HEK293 (cell line): ENCODE measurements at regions not wholly inside any gene's neighbourhood (a gene's known extent, or its start where the extent isn't known, plus 50 kb on each side); places are given as distances from the start of the nearest gene placed in this dataset.

Experiments
- SP2 ChIP-seq: fragments of 450-650 bp; formaldehyde crosslinking; IDR thresholded peaks from 2 replicates; pipeline ENCODE4 v1.5.1; 2016; ENCODE audit warnings: missing biosample characterization, missing genetic modification characterization
- TRIM28 ChIP-seq: IDR thresholded peaks from 2 replicates; pipeline ENCODE4 v1.6.1; 2011; ENCODE audit warnings: low read length, control low read depth, borderline replicate concordance
- ZNF37A ChIP-seq: fragments of 450-650 bp; IDR thresholded peaks from 2 replicates; pipeline ENCODE4 v1.5.1; 2018; ENCODE audit warnings: missing biosample characterization, missing genetic modification characterization
- ZNF561 ChIP-seq: fragments of 450-650 bp; IDR thresholded peaks from 2 replicates; pipeline ENCODE4 v1.5.1; 2018; ENCODE audit warnings: missing biosample characterization, missing genetic modification characterization, borderline replicate concordance
- ZSCAN30 ChIP-seq: fragments of 450-650 bp; IDR thresholded peaks from 2 replicates; pipeline ENCODE4 v1.5.1; 2018; ENCODE audit warnings: missing biosample characterization, mild to moderate bottlenecking, missing genetic modification characterization, moderate library complexity
- TF ChIP-seq, protein P1 (sequence below): fragments of 450-650 bp; formaldehyde crosslinking; IDR thresholded peaks from 2 replicates; pipeline ENCODE4 v1.5.1; 2016; ENCODE audit warnings: missing biosample characterization, missing genetic modification characterization
- TF ChIP-seq, protein P2 (sequence below): fragments of 450-650 bp; formaldehyde crosslinking; conservative IDR thresholded peaks from 2 replicates; pipeline ENCODE4 v1.5.1; 2016; ENCODE audit warnings: low read depth, missing biosample characterization, missing genetic modification characterization
- TF ChIP-seq, protein P3 (sequence below): fragments of 450-650 bp; IDR thresholded peaks from 2 replicates; pipeline ENCODE4 v1.5.1; 2018; ENCODE audit warnings: missing biosample characterization, mild to moderate bottlenecking, missing genetic modification characterization
- TF ChIP-seq, protein P4 (sequence below): fragments of 450-650 bp; formaldehyde crosslinking; IDR thresholded peaks from 2 replicates; pipeline ENCODE4 v1.5.1; 2016; ENCODE audit warnings: missing biosample characterization, missing genetic modification characterization
- TF ChIP-seq, protein P5 (sequence below): fragments of 450-650 bp; formaldehyde crosslinking; IDR thresholded peaks from 2 replicates; pipeline ENCODE4 v1.5.1; 2016; ENCODE audit warnings: missing biosample characterization, missing genetic modification characterization
- TF ChIP-seq, protein P6 (sequence below): fragments of 450-650 bp; formaldehyde crosslinking; conservative IDR thresholded peaks from 2 replicates; pipeline ENCODE4 v1.5.1; 2016; ENCODE audit warnings: low read depth, missing biosample characterization, missing genetic modification characterization
- TF ChIP-seq, protein P7 (sequence below): sonication (generic); formaldehyde crosslinking; IDR thresholded peaks from 2 replicates; pipeline ENCODE4 v1.8.1; 2022; ENCODE audit warnings: mild to moderate bottlenecking, moderate library complexity, missing genetic modification reagents

DNA sequence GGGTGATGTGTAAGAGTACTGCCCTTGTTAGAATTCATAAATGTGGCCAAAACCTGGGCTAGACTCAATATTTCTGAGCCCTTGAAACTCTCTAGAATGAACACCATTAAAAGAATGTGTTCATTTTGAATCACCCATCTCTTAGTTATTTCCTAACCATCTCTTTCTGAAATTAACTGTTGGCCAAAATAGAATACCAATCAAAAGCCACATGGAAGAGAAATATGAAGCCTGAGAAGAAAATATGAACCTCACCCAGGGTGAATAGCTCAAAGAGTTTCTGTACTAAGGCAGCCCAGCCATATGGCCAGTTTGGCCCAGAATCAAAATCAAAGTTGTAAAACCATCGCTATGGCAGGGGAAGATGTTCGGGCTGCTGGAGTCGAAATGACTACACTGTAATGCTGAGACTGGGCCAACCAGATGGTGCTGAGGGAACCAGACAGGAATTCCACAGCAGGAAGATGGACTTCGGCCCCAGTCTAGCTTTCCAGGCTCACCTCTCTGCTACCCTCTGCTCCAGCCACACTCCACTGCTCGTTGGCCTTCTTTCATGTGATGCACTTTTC is 154.3 kb upstream of the ZFHX3 start:
- TF ChIP-seq ZSCAN30 (tag by site-specific recombination) (no peak), TRIM28 (no peak), ZNF37A (tag by site-specific recombination) (no peak), SP2 (tag by site-specific recombination) (no peak), ZNF561 (tag by site-specific recombination) (no peak)
- TF ChIP-seq, protein P1, sequence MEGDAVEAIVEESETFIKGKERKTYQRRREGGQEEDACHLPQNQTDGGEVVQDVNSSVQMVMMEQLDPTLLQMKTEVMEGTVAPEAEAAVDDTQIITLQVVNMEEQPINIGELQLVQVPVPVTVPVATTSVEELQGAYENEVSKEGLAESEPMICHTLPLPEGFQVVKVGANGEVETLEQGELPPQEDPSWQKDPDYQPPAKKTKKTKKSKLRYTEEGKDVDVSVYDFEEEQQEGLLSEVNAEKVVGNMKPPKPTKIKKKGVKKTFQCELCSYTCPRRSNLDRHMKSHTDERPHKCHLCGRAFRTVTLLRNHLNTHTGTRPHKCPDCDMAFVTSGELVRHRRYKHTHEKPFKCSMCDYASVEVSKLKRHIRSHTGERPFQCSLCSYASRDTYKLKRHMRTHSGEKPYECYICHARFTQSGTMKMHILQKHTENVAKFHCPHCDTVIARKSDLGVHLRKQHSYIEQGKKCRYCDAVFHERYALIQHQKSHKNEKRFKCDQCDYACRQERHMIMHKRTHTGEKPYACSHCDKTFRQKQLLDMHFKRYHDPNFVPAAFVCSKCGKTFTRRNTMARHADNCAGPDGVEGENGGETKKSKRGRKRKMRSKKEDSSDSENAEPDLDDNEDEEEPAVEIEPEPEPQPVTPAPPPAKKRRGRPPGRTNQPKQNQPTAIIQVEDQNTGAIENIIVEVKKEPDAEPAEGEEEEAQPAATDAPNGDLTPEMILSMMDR, result no peak
- TF ChIP-seq, protein P2, sequence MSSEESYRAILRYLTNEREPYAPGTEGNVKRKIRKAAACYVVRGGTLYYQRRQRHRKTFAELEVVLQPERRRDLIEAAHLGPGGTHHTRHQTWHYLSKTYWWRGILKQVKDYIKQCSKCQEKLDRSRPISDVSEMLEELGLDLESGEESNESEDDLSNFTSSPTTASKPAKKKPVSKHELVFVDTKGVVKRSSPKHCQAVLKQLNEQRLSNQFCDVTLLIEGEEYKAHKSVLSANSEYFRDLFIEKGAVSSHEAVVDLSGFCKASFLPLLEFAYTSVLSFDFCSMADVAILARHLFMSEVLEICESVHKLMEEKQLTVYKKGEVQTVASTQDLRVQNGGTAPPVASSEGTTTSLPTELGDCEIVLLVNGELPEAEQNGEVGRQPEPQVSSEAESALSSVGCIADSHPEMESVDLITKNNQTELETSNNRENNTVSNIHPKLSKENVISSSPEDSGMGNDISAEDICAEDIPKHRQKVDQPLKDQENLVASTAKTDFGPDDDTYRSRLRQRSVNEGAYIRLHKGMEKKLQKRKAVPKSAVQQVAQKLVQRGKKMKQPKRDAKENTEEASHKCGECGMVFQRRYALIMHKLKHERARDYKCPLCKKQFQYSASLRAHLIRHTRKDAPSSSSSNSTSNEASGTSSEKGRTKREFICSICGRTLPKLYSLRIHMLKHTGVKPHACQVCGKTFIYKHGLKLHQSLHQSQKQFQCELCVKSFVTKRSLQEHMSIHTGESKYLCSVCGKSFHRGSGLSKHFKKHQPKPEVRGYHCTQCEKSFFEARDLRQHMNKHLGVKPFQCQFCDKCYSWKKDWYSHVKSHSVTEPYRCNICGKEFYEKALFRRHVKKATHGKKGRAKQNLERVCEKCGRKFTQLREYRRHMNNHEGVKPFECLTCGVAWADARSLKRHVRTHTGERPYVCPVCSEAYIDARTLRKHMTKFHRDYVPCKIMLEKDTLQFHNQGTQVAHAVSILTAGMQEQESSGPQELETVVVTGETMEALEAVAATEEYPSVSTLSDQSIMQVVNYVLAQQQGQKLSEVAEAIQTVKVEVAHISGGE (tag by site-specific recombination), result no peak
- TF ChIP-seq, protein P3, sequence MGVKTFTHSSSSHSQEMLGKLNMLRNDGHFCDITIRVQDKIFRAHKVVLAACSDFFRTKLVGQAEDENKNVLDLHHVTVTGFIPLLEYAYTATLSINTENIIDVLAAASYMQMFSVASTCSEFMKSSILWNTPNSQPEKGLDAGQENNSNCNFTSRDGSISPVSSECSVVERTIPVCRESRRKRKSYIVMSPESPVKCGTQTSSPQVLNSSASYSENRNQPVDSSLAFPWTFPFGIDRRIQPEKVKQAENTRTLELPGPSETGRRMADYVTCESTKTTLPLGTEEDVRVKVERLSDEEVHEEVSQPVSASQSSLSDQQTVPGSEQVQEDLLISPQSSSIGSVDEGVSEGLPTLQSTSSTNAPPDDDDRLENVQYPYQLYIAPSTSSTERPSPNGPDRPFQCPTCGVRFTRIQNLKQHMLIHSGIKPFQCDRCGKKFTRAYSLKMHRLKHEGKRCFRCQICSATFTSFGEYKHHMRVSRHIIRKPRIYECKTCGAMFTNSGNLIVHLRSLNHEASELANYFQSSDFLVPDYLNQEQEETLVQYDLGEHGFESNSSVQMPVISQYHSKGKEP (tag by site-specific recombination), result no peak
- TF ChIP-seq, protein P4, sequence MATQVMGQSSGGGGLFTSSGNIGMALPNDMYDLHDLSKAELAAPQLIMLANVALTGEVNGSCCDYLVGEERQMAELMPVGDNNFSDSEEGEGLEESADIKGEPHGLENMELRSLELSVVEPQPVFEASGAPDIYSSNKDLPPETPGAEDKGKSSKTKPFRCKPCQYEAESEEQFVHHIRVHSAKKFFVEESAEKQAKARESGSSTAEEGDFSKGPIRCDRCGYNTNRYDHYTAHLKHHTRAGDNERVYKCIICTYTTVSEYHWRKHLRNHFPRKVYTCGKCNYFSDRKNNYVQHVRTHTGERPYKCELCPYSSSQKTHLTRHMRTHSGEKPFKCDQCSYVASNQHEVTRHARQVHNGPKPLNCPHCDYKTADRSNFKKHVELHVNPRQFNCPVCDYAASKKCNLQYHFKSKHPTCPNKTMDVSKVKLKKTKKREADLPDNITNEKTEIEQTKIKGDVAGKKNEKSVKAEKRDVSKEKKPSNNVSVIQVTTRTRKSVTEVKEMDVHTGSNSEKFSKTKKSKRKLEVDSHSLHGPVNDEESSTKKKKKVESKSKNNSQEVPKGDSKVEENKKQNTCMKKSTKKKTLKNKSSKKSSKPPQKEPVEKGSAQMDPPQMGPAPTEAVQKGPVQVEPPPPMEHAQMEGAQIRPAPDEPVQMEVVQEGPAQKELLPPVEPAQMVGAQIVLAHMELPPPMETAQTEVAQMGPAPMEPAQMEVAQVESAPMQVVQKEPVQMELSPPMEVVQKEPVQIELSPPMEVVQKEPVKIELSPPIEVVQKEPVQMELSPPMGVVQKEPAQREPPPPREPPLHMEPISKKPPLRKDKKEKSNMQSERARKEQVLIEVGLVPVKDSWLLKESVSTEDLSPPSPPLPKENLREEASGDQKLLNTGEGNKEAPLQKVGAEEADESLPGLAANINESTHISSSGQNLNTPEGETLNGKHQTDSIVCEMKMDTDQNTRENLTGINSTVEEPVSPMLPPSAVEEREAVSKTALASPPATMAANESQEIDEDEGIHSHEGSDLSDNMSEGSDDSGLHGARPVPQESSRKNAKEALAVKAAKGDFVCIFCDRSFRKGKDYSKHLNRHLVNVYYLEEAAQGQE (tag by site-specific recombination), result no peak
- TF ChIP-seq, protein P5, sequence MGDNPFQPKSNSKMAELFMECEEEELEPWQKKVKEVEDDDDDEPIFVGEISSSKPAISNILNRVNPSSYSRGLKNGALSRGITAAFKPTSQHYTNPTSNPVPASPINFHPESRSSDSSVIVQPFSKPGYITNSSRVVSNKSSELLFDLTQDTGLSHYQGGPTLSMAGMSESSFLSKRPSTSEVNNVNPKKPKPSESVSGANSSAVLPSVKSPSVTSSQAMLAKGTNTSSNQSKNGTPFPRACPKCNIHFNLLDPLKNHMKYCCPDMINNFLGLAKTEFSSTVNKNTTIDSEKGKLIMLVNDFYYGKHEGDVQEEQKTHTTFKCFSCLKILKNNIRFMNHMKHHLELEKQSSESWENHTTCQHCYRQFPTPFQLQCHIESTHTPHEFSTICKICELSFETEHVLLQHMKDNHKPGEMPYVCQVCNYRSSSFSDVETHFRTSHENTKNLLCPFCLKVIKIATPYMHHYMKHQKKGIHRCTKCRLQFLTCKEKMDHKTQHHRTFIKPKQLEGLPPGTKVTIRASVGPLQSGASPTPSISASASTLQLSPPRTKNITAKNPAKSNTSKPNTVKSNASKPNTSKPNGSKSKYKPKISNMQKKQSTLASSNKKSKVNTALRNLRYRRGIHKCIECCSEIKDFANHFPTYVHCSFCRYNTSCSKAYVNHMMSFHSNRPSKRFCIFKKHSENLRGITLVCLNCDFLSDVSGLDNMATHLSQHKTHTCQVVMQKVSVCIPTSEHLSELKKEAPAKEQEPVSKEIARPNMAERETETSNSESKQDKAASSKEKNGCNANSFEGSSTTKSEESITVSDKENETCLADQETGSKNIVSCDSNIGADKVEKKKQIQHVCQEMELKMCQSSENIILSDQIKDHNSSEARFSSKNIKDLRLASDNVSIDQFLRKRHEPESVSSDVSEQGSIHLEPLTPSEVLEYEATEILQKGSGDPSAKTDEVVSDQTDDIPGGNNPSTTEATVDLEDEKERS (tag by site-specific recombination), result no peak
- TF ChIP-seq, protein P6, sequence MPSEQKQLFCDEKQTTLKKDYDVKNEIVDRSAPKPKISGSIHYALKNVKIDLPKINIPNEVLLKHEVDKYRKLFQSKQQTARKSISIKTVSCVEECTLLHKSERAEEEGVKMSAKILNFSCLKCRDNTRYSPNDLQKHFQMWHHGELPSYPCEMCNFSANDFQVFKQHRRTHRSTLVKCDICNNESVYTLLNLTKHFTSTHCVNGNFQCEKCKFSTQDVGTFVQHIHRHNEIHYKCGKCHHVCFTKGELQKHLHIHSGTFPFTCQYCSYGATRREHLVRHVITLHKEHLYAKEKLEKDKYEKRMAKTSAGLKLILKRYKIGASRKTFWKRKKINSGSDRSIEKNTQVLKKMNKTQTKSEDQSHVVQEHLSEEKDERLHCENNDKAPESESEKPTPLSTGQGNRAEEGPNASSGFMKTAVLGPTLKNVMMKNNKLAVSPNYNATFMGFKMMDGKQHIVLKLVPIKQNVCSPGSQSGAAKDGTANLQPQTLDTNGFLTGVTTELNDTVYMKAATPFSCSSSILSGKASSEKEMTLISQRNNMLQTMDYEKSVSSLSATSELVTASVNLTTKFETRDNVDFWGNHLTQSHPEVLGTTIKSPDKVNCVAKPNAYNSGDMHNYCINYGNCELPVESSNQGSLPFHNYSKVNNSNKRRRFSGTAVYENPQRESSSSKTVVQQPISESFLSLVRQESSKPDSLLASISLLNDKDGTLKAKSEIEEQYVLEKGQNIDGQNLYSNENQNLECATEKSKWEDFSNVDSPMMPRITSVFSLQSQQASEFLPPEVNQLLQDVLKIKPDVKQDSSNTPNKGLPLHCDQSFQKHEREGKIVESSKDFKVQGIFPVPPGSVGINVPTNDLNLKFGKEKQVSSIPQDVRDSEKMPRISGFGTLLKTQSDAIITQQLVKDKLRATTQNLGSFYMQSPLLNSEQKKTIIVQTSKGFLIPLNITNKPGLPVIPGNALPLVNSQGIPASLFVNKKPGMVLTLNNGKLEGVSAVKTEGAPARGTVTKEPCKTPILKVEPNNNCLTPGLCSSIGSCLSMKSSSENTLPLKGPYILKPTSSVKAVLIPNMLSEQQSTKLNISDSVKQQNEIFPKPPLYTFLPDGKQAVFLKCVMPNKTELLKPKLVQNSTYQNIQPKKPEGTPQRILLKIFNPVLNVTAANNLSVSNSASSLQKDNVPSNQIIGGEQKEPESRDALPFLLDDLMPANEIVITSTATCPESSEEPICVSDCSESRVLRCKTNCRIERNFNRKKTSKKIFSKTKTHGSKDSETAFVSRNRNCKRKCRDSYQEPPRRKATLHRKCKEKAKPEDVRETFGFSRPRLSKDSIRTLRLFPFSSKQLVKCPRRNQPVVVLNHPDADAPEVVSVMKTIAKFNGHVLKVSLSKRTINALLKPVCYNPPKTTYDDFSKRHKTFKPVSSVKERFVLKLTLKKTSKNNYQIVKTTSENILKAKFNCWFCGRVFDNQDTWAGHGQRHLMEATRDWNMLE (tag by site-specific recombination), result no peak
- TF ChIP-seq, protein P7, sequence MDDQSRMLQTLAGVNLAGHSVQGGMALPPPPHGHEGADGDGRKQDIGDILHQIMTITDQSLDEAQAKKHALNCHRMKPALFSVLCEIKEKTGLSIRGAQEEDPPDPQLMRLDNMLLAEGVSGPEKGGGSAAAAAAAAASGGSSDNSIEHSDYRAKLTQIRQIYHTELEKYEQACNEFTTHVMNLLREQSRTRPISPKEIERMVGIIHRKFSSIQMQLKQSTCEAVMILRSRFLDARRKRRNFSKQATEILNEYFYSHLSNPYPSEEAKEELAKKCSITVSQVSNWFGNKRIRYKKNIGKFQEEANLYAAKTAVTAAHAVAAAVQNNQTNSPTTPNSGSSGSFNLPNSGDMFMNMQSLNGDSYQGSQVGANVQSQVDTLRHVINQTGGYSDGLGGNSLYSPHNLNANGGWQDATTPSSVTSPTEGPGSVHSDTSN, result no peak
